Mesendoderm (in vitro differentiated cells): ENCODE measurements at regions not wholly inside any gene's neighbourhood (a gene's known extent, or its start where the extent isn't known, plus 50 kb on each side); places are given as distances from the start of the nearest gene placed in this dataset.

Source experiments
- DNase-seq: peaks from one replicate; pipeline ENCODE4 v3.0.0; 2013
- H2AK5ac ChIP-seq: 2 replicates; pipeline ENCODE4 v1.6.1; 2013; ENCODE audit warnings: low read length, inconsistent platforms
- H2BK120ac ChIP-seq: 2 replicates; pipeline ENCODE4 v1.6.1; 2013; ENCODE audit warnings: low read depth, mild to moderate bottlenecking, low read length, moderate library complexity, mixed read lengths
- H2BK15ac ChIP-seq: replicated peaks from 2 replicates; pipeline ENCODE4 v1.6.1; 2013; ENCODE audit warnings: low read depth, mild to moderate bottlenecking, moderate library complexity
- H2BK5ac ChIP-seq: 2 replicates; pipeline ENCODE4 v1.6.1; 2013; ENCODE audit warnings: low read length, inconsistent platforms
- H3K18ac ChIP-seq: 2 replicates; pipeline ENCODE4 v1.6.1; 2013; ENCODE audit warnings: mild to moderate bottlenecking, low read length, mixed read lengths
- H3K23ac ChIP-seq: one replicate; pipeline ENCODE4 v1.6.1; 2013; ENCODE audit warnings: low read length
- H3K27ac ChIP-seq: 2 replicates; pipeline ENCODE4 v1.5.1; 2013; ENCODE audit warnings: low read depth, mild to moderate bottlenecking, inconsistent platforms, low read length, moderate library complexity
- H3K27me3 ChIP-seq: 2 replicates; pipeline ENCODE4 v1.6.1; 2013; ENCODE audit warnings: low read length, control low read depth, mild to moderate bottlenecking, inconsistent platforms; ENCODE audit not compliant: insufficient read depth, poor library complexity
- H3K36me3 ChIP-seq: 2 replicates; pipeline ENCODE4 v1.6.1; 2013; ENCODE audit warnings: low read length, inconsistent platforms; ENCODE audit not compliant: control insufficient read depth, insufficient read depth
- H3K4ac ChIP-seq: one replicate; pipeline ENCODE4 v1.6.1; 2013; ENCODE audit warnings: low read depth, mild to moderate bottlenecking, low read length, moderate library complexity
- H3K4me1 ChIP-seq: 2 replicates; pipeline ENCODE4 v1.6.1; 2013; ENCODE audit warnings: low read depth, low read length, inconsistent platforms; ENCODE audit not compliant: control insufficient read depth
- H3K4me2 ChIP-seq: 2 replicates; pipeline ENCODE4 v1.6.1; 2013; ENCODE audit warnings: low read length
- H3K4me3 ChIP-seq: 2 replicates; pipeline ENCODE4 v1.5.1; 2013; ENCODE audit warnings: mild to moderate bottlenecking, low read length
- H3K56ac ChIP-seq: one replicate; pipeline ENCODE4 v1.6.1; 2013; ENCODE audit warnings: low read length
- H3K79me1 ChIP-seq: 2 replicates; pipeline ENCODE4 v1.6.1; 2013; ENCODE audit warnings: low read length, inconsistent platforms
- H3K79me2 ChIP-seq: 2 replicates; pipeline ENCODE4 v1.6.1; 2013; ENCODE audit warnings: mild to moderate bottlenecking, low read length; ENCODE audit not compliant: control insufficient read depth, insufficient read depth
- H3K9ac ChIP-seq: 2 replicates; pipeline ENCODE4 v1.6.1; 2013; ENCODE audit warnings: low read length, inconsistent platforms
- H4K5ac ChIP-seq: one replicate; pipeline ENCODE4 v1.6.1; 2013; ENCODE audit warnings: low read length
- H4K8ac ChIP-seq: one replicate; pipeline ENCODE4 v1.6.1; 2013; ENCODE audit warnings: low read depth, mild to moderate bottlenecking, control low read depth, low read length, moderate library complexity
- WGBS: extraction: QIAGEN DNeasy Blood & Tissue Kit; methylation state at CpG from one replicate; pipeline ENCODE4 v1.1.7; 2013; ENCODE audit warnings: low lambda C conversion rate, missing lambda C conversion rate; ENCODE audit not compliant: insufficient coverage; ENCODE audit errors: extremely low coverage; 5-methylcytosine and 5-hydroxymethylcytosine counted together

DNA sequence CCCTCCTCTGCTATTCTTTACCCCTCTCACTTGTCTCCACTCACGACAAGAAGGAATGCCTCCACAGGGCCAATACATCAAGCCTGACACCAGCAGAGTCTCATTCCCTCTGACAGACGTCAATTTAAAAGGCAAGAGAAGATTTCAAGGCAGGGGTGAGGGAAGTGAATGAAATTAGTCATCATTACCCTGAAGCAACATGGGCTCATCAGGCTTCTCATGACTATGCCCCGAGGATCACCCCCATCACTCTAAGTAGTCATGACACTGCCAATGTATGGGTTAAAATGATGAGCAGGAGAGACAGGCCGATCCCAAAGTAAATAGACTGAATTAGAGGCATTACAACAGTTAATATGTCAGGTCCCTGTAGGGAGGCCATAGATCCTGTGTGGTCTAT lies 504.4 kb downstream of the TLE4 start:
- no peaks in the 10 kb centered on the region for H3K79me1 ChIP-seq

DNA sequence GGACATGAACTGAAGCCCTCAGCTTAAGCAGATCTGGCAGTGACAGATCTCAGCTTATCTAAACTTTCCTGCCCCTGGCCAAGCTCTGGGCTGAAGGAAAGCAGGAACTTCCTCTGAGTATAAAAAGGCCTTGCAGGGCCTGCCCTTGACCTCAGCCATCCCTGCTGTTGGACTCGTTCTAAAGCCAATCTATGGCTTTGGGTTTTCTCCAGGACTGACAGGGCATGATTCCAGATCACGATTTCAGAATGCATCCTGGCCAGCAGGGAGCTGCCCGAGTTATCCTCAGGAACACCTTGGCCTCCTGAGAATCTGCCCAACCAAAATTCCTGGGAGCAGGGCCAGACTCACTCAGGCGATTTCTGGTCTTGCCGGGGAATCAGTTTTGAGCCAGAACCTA lies 502.7 kb downstream of the TLE4 start:
- no peak overlapping the region for H4K5ac ChIP-seq
- no peak overlapping the region for H3K56ac ChIP-seq
- no CpG with 5 or more reads among the region's 5 CpGs for WGBS
- H3K27me3 ChIP-seq: no peaks in the 10 kb centered on the region
- H3K79me2 ChIP-seq: no peaks in the 10 kb centered on the region
- H3K23ac ChIP-seq: no peak overlapping the region
- no peak overlapping the region for H4K8ac ChIP-seq
- no peak overlapping the region for H2AK5ac ChIP-seq
- H2BK15ac ChIP-seq: no peak overlapping the region
- DNase-seq: no peak
- H3K4ac ChIP-seq: no peak overlapping the region
- H2BK5ac ChIP-seq: no peak overlapping the region
- no peaks in the 10 kb centered on the region for H3K79me1 ChIP-seq
- H3K27ac ChIP-seq: no peak overlapping the region
- H3K36me3 ChIP-seq: no peaks in the 10 kb centered on the region
- H3K4me3 ChIP-seq: no peak overlapping the region
- H2BK120ac ChIP-seq: no peak overlapping the region
- no peak overlapping the region for H3K9ac ChIP-seq
- H3K18ac ChIP-seq: no peak overlapping the region
- H3K4me2 ChIP-seq: no peak overlapping the region
- no peaks in the 10 kb centered on the region for H3K4me1 ChIP-seq

More for the DNA sequence above, 504.4 kb downstream of the TLE4 start:
- H3K9ac ChIP-seq: no peak overlapping the region
- no peak overlapping the region for H3K18ac ChIP-seq
- no peak overlapping the region for H2AK5ac ChIP-seq
- no peak overlapping the region for H3K27ac ChIP-seq
- no peak overlapping the region for H3K4me3 ChIP-seq
- H3K79me2 ChIP-seq: no peaks in the 10 kb centered on the region
- no peak overlapping the region for H3K4ac ChIP-seq
- H2BK5ac ChIP-seq: no peak overlapping the region
- H3K4me2 ChIP-seq: no peak overlapping the region
- no peak overlapping the region for H4K8ac ChIP-seq
- DNase-seq: no peak
- H3K56ac ChIP-seq: no peak overlapping the region
- no peaks in the 10 kb centered on the region for H3K27me3 ChIP-seq
- no peaks in the 10 kb centered on the region for H3K36me3 ChIP-seq
- H2BK120ac ChIP-seq: no peak overlapping the region
- WGBS: no CpG with 5 or more reads among the region's 4 CpGs
- no peak overlapping the region for H2BK15ac ChIP-seq
- no peak overlapping the region for H4K5ac ChIP-seq
- no peaks in the 10 kb centered on the region for H3K4me1 ChIP-seq
- H3K23ac ChIP-seq: no peak overlapping the region

DNA sequence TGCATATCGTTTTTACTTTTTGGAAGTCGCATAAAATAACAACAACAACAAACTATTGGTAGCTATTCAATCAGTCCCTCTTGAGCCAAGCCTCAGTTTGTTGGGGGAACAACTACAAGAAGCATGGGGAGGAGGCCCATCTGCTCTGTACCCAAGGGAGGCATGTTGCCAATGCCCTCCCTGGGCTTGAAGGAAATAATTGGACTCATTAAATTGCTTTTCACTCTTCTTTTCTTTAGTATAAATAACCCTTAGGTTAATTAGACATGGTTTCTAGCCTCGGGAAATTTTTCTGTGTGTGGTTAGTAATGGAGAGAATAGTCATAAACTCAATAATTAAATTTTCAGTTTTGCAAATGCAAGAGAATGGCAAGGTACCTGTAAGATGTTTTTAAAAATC lies 500.7 kb downstream of the TLE4 start:
- Histone ChIP-seq H3K27ac (no peak overlapping the region), H4K5ac (no peak overlapping the region), H3K4me1 (no peaks in the 10 kb centered on the region), H3K79me2 (no peaks in the 10 kb centered on the region), H4K8ac (no peak overlapping the region), H2AK5ac (no peak overlapping the region), H3K27me3 (no peaks in the 10 kb centered on the region), H3K9ac (no peak overlapping the region), H2BK15ac (no peak overlapping the region), H2BK5ac (no peak overlapping the region), H3K23ac (no peak overlapping the region), H3K4me3 (no peak overlapping the region), H3K4me2 (no peak overlapping the region), H2BK120ac (no peak overlapping the region), H3K79me1 (no peaks in the 10 kb centered on the region), H3K18ac (no peak overlapping the region), H3K56ac (no peak overlapping the region), H3K4ac (no peak overlapping the region), H3K36me3 (no peaks in the 10 kb centered on the region)
- no peak for DNase-seq
- WGBS: no CpG with 5 or more reads among the region's 3 CpGs

DNA sequence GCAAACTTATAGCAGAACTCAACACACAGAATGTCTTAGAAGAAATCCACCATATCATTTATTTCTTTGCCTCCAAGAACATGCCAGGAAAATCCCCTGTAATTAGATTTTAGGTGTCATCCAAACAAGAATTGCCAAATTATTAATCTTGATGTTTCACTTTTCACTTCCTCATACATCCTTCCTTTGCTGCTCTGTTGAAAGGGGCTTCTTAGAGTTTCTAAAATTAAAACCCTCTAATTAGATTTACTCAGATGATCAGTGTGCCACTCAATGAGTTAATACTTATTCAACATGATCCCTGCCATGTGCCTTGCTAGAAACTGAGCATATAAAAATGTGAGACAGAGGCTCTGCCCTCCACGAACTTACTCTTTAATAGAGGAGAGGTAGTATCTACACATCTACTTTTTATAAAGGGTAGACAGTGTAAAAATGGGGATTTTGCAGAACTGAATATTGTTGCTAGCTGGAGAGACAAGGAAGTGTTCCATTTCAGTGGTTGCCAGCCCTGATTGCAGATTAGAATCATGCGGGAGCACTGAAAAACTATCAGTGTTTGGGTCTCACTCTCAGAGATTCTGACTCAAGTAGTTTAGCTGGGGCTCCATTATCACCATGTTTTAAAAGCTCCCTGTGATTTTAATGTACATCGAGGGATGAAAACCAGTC lies 498.4 kb downstream of the TLE4 start:
- no peak overlapping the region for H4K8ac ChIP-seq
- H3K4me2 ChIP-seq: no peak overlapping the region
- peaks cover 2% of the 10 kb centered on the region for H3K4me1 ChIP-seq
- no peak overlapping the region for H3K27ac ChIP-seq
- no peaks in the 10 kb centered on the region for H3K79me2 ChIP-seq
- no peaks in the 10 kb centered on the region for H3K36me3 ChIP-seq
- H3K4me3 ChIP-seq: no peak overlapping the region
- no peak overlapping the region for H2BK5ac ChIP-seq
- no peak overlapping the region for H2BK120ac ChIP-seq
- no peak overlapping the region for H3K9ac ChIP-seq
- no peak for DNase-seq
- no peaks in the 10 kb centered on the region for H3K27me3 ChIP-seq
- WGBS: no CpG with 5 or more reads among the region's 3 CpGs
- no peak overlapping the region for H4K5ac ChIP-seq
- no peak overlapping the region for H3K18ac ChIP-seq
- no peak overlapping the region for H2AK5ac ChIP-seq
- no peak overlapping the region for H3K56ac ChIP-seq
- no peak overlapping the region for H2BK15ac ChIP-seq
- no peaks in the 10 kb centered on the region for H3K79me1 ChIP-seq
- no peak overlapping the region for H3K23ac ChIP-seq
- H3K4ac ChIP-seq: no peak overlapping the region

DNA sequence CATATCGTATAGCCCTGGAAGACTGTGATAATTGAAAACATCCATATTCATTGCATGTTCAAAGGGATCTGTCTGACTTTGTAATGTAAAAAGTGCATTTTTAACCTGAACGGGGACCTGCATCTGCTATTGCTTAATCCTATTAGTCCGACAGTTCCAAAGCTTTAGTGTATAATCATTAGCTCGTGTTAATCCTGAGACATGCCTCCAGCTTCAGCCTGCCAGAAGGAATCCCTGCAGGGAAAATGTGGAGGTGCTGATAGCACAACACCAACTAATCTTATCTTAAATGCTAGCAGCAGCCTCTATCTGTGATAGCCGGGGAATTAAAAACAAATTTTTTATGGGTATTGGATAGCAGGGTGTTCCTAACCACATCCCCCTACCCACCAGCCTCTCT lies 495.2 kb downstream of the TLE4 start:
- H3K79me1 ChIP-seq: no peaks in the 10 kb centered on the region
- H3K9ac ChIP-seq: no peak overlapping the region
- no peak overlapping the region for H2BK15ac ChIP-seq
- peak; percentile 93 for DNase-seq
- H4K8ac ChIP-seq: no peak overlapping the region
- H3K23ac ChIP-seq: no peak overlapping the region
- no peak overlapping the region for H2BK5ac ChIP-seq
- no peaks in the 10 kb centered on the region for H3K27me3 ChIP-seq
- no peak overlapping the region for H3K18ac ChIP-seq
- H3K4me2 ChIP-seq: no peak overlapping the region
- H2AK5ac ChIP-seq: no peak overlapping the region
- no peak overlapping the region for H2BK120ac ChIP-seq
- no peaks in the 10 kb centered on the region for H3K79me2 ChIP-seq
- H3K27ac ChIP-seq: no peak overlapping the region
- H3K36me3 ChIP-seq: no peaks in the 10 kb centered on the region
- H3K56ac ChIP-seq: no peak overlapping the region
- H3K4me1 ChIP-seq: peaks cover 2% of the 10 kb centered on the region
- H3K4ac ChIP-seq: no peak overlapping the region
- H4K5ac ChIP-seq: no peak overlapping the region
- no peak overlapping the region for H3K4me3 ChIP-seq
- WGBS: no CpG with 5 or more reads among the region's 5 CpGs

DNA sequence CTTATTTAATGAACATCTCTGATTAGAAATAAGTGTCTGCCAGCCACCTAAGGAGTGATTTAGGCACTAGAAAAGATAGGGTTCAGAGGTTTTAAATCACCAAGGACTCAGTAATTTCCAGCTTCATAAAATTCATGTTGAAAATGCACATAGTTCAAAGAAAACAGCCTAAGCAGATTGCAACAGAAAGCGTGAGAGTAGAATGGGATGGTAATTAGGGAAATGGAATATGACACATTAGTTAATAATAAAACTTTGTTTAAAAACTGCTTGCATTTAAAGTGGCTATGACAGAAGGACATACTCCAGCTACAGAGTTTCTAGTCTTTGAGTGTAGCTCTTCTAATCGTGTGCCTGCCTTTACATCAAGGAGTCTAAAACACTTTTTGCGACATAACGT lies 490.8 kb downstream of the TLE4 start:
- DNase-seq: no peak
- no CpG with 5 or more reads among the region's 4 CpGs for WGBS
- Histone ChIP-seq H3K23ac (no peak overlapping the region), H2BK120ac (no peak overlapping the region), H3K79me2 (no peaks in the 10 kb centered on the region), H3K27me3 (no peaks in the 10 kb centered on the region), H3K4me3 (no peak overlapping the region), H3K79me1 (no peaks in the 10 kb centered on the region), H3K4ac (no peak overlapping the region), H3K4me1 (peaks cover 2% of the 10 kb centered on the region), H4K8ac (no peak overlapping the region), H4K5ac (no peak overlapping the region), H2BK5ac (peak overlapping the region; percentile 5), H3K18ac (no peak overlapping the region), H2BK15ac (no peak overlapping the region), H3K56ac (no peak overlapping the region), H2AK5ac (no peak overlapping the region), H3K9ac (no peak overlapping the region), H3K27ac (peak overlapping the region; percentile 24), H3K36me3 (no peaks in the 10 kb centered on the region), H3K4me2 (no peak overlapping the region)
